GM19035 (cell line): ENCODE measurements at regions not wholly inside any gene's neighbourhood (a gene's known extent, or its start where the extent isn't known, plus 50 kb on each side); places are given as distances from the start of the nearest gene placed in this dataset.

ENCODE experiments used
- ATAC-seq: cut with Tn5 transposase; IDR thresholded peaks from one replicate; pipeline ENCODE4 v1.9.1; 2021; ENCODE audit not compliant: unreplicated experiment

- ATAC-seq = no peak
Measured at GRCh38 chr11:64456509-64457320, 97.8 kb downstream of the RPS6KA4 start.

- no peak for ATAC-seq
Measured at GRCh38 chr11:64457416-64458010, 98.2 kb upstream of the SLC22A11 start.

GRCh38 chr11:64458997-64459396 lies 96.7 kb upstream of the SLC22A11 start:
- no peak for ATAC-seq

- ATAC-seq = no peak
Measured at GRCh38 chr11:64459609-64460008, 96.1 kb upstream of the SLC22A11 start.

- ATAC-seq = no peak
Measured at GRCh38 chr11:64461081-64461480, 94.7 kb upstream of the SLC22A11 start.

- no peak for ATAC-seq
Measured at GRCh38 chr11:64466115-64466718, 89.5 kb upstream of the SLC22A11 start.

GRCh38 chr11:64469288-64469687 lies 86.5 kb upstream of the SLC22A11 start:
- no peak for ATAC-seq

- no peak for ATAC-seq
Measured at GRCh38 chr11:64472593-64473455, 82.9 kb upstream of the SLC22A11 start.

GRCh38 chr11:64474680-64475079 lies 81.1 kb upstream of the SLC22A11 start:
- no peak for ATAC-seq

GRCh38 chr11:64475145-64475544 lies 80.6 kb upstream of the SLC22A11 start:
- no peak for ATAC-seq

- no peak for ATAC-seq
Measured at GRCh38 chr11:64476881-64477280, 78.9 kb upstream of the SLC22A11 start.

- no peak for ATAC-seq
Measured at GRCh38 chr11:64477675-64478074, 78.1 kb upstream of the SLC22A11 start.

GRCh38 chr11:64482588-64482987 lies 73.2 kb upstream of the SLC22A11 start:
- ATAC-seq = no peak

- no peak for ATAC-seq
Measured at GRCh38 chr11:64484191-64485022, 71.3 kb upstream of the SLC22A11 start.

GRCh38 chr11:64485074-64485473 lies 70.7 kb upstream of the SLC22A11 start:
- ATAC-seq = no peak

- ATAC-seq = no peak
Measured at GRCh38 chr11:64489831-64490441, 65.8 kb upstream of the SLC22A11 start.

- ATAC-seq = no peak
Measured at GRCh38 chr11:64490562-64491216, 65.1 kb upstream of the SLC22A11 start.

- no peak for ATAC-seq
Measured at GRCh38 chr11:64492561-64492960, 63.2 kb upstream of the SLC22A11 start.

GRCh38 chr11:64498136-64498535 lies 57.6 kb upstream of the SLC22A11 start:
- ATAC-seq = no peak
